IMR-90 (cell line): ENCODE measurements at regions not wholly inside any gene's neighbourhood (a gene's known extent, or its start where the extent isn't known, plus 50 kb on each side); places are given as distances from the start of the nearest gene placed in this dataset.

ENCODE experiments used
- ATAC-seq: fragments of 200-7000 bp; cut with Tn5 transposase; 2 replicates; pipeline ENCODE4 v1.9.1; 2020; ENCODE audit warnings: low read depth, mild to moderate bottlenecking, moderate library complexity
- BruUV-seq: library from RNA; stranded (reverse); fragments of 400-500 nt; replicated peaks from 2 replicates; lab custom pipeline; 2021; lab: Mats Ljungman, UMichigan
- CTCF ChIA-PET: fragments of 300-600 bp; formaldehyde crosslinking; extraction: SDS; loops from one replicate; lab custom pipeline; 2021; ENCODE audit warnings: antibody characterized with exemption; lab: Yijun Ruan, JAX
- POLR2A ChIA-PET: fragments of 300-600 bp; sonication (Branson Sonifier 250); formaldehyde crosslinking; loops from one replicate; lab custom pipeline; 2022; ENCODE audit warnings: antibody characterized with exemption; ENCODE audit not compliant: unreplicated experiment; lab: Charles Lee
- DNase-seq: peaks from one replicate; pipeline ENCODE4 v3.0.0; 2013
- H2AFZ ChIP-seq: replicated peaks from 2 replicates; pipeline ENCODE3; 2013; ENCODE audit warnings: low read length, mild to moderate bottlenecking; ENCODE audit not compliant: poor library complexity
- H2AK5ac ChIP-seq: 2 replicates; pipeline ENCODE4 v1.6.1; 2013; ENCODE audit warnings: low read depth, low read length, inconsistent platforms
- H2AK9ac ChIP-seq: replicated peaks from 2 replicates; pipeline ENCODE3; 2013; ENCODE audit warnings: mild to moderate bottlenecking, low read depth, low read length, moderate library complexity; ENCODE audit not compliant: poor library complexity
- H2BK120ac ChIP-seq: 2 replicates; pipeline ENCODE4 v1.6.1; 2013; ENCODE audit warnings: low read depth, low read length, inconsistent platforms
- H2BK15ac ChIP-seq: 3 replicates; pipeline ENCODE4 v1.6.1; 2013; ENCODE audit warnings: low read depth, low read length, inconsistent platforms
- H2BK20ac ChIP-seq: 2 replicates; pipeline ENCODE4 v1.6.1; 2013; ENCODE audit warnings: low read depth, mild to moderate bottlenecking, inconsistent platforms, low read length, moderate library complexity
- H2BK5ac ChIP-seq: 2 replicates; pipeline ENCODE4 v1.6.1; 2013; ENCODE audit warnings: mild to moderate bottlenecking, low read depth, low read length, inconsistent platforms; ENCODE audit not compliant: poor library complexity, severe bottlenecking
- H3K14ac ChIP-seq: replicated peaks from 2 replicates; pipeline ENCODE4 v1.6.1; 2013; ENCODE audit warnings: low read depth, low read length, inconsistent platforms
- H3K18ac ChIP-seq: 2 replicates; pipeline ENCODE4 v1.6.1; 2013; ENCODE audit warnings: low read depth, low read length, control low read depth
- H3K23ac ChIP-seq: 2 replicates; pipeline ENCODE4 v1.6.1; 2013; ENCODE audit warnings: low read depth, low read length, inconsistent platforms
- H3K27ac ChIP-seq: 2 replicates; pipeline ENCODE4 v1.5.1; 2013; ENCODE audit warnings: mild to moderate bottlenecking, control low read depth, low read length; ENCODE audit not compliant: insufficient read depth
- H3K27me3 ChIP-seq: 2 replicates; pipeline ENCODE4 v1.6.1; 2013; ENCODE audit warnings: low read length; ENCODE audit not compliant: control insufficient read depth, insufficient read depth
- H3K36me3 ChIP-seq: 2 replicates; pipeline ENCODE4 v1.6.1; 2013; ENCODE audit warnings: low read length, mixed read lengths; ENCODE audit not compliant: control insufficient read depth, insufficient read depth
- H3K4ac ChIP-seq: 2 replicates; pipeline ENCODE4 v1.6.1; 2013; ENCODE audit warnings: low read depth, low read length, inconsistent platforms
- H3K4me1 ChIP-seq: 2 replicates; pipeline ENCODE4 v1.6.1; 2013; ENCODE audit warnings: low read length, mixed read lengths; ENCODE audit not compliant: control insufficient read depth, insufficient read depth
- H3K4me2 ChIP-seq: 2 replicates; pipeline ENCODE4 v1.6.1; 2013; ENCODE audit warnings: low read depth, mild to moderate bottlenecking, control low read depth, low read length, moderate library complexity
- H3K4me3 ChIP-seq: 2 replicates; pipeline ENCODE4 v1.5.1; 2013; ENCODE audit warnings: low read depth, mild to moderate bottlenecking, control low read depth, low read length, moderate library complexity; ENCODE audit not compliant: insufficient read depth
- H3K56ac ChIP-seq: 2 replicates; pipeline ENCODE4 v1.6.1; 2013; ENCODE audit warnings: low read length, inconsistent platforms; ENCODE audit not compliant: insufficient read depth; ENCODE audit errors: extremely low read depth
- H3K79me1 ChIP-seq, 2 experiments: 2 replicates each; pipeline ENCODE4 v1.6.1; 2013; ENCODE audit warnings: low read length in 2 of 2, inconsistent platforms in 1 of 2, low read depth in 1 of 2
- H3K9ac ChIP-seq: 2 replicates; pipeline ENCODE4 v1.6.1; 2013; ENCODE audit warnings: low read depth, low read length, control low read depth
- H3K9me1 ChIP-seq: 2 replicates; pipeline ENCODE4 v1.6.1; 2013; ENCODE audit warnings: low read length, inconsistent platforms; ENCODE audit not compliant: insufficient read depth
- H3K9me3 ChIP-seq: 2 replicates; pipeline ENCODE4 v1.6.1; 2013; ENCODE audit warnings: low read length; ENCODE audit not compliant: control insufficient read depth, insufficient read depth
- H4K20me1 ChIP-seq: 2 replicates; pipeline ENCODE4 v1.6.1; 2013; ENCODE audit warnings: low read length, inconsistent platforms; ENCODE audit not compliant: insufficient read depth
- H4K5ac ChIP-seq: 2 replicates; pipeline ENCODE4 v1.6.1; 2013; ENCODE audit warnings: mild to moderate bottlenecking, low read depth, low read length, control low read depth
- H4K8ac ChIP-seq, 2 experiments: 2 replicates each; pipeline ENCODE4 v1.6.1; 2013; ENCODE audit warnings: low read depth in 2 of 2, low read length in 2 of 2, control low read depth in 1 of 2, inconsistent platforms in 1 of 2
- H4K91ac ChIP-seq: 2 replicates; pipeline ENCODE4 v1.6.1; 2013; ENCODE audit warnings: low read depth, low read length, inconsistent platforms; ENCODE audit not compliant: insufficient read depth
- CEBPB ChIP-seq: IDR thresholded peaks from 2 replicates; pipeline ENCODE4 v1.6.1; 2012; ENCODE audit warnings: low read depth, low read length, improper control_type of control experiment
- CHD1 ChIP-seq: IDR thresholded peaks from 2 replicates; pipeline ENCODE4 v1.6.1; 2012; ENCODE audit warnings: low read depth, low read length, improper control_type of control experiment
- ELK1 ChIP-seq: fragments of 150-350 bp; IDR thresholded peaks from 2 replicates; pipeline ENCODE4 v1.6.1; 2016; ENCODE audit warnings: low read depth, mild to moderate bottlenecking, low read length, moderate library complexity, borderline replicate concordance
- FOS ChIP-seq: fragments of 150-350 bp; IDR thresholded peaks from 2 replicates; pipeline ENCODE4 v1.6.1; 2016; ENCODE audit warnings: low read depth, low read length
- MAFK ChIP-seq: IDR thresholded peaks from 2 replicates; pipeline ENCODE4 v1.6.1; 2012; ENCODE audit warnings: low read depth, low read length, improper control_type of control experiment
- MXI1 ChIP-seq: IDR thresholded peaks from 2 replicates; pipeline ENCODE4 v1.6.1; 2012; ENCODE audit warnings: low read depth, mild to moderate bottlenecking, low read length, moderate library complexity, borderline replicate concordance
- NFE2L2 ChIP-seq: fragments of 150-350 bp; IDR thresholded peaks from 2 replicates; pipeline ENCODE4 v1.6.1; 2016; ENCODE audit warnings: low read depth, mild to moderate bottlenecking, low read length
- POLR2A ChIP-seq: IDR thresholded peaks from 2 replicates; pipeline ENCODE4 v1.6.1; 2012; ENCODE audit warnings: mild to moderate bottlenecking, low read depth, low read length
- RAD21 ChIP-seq: IDR thresholded peaks from 2 replicates; pipeline ENCODE4 v1.6.1; 2012; ENCODE audit warnings: low read length, improper control_type of control experiment
- RCOR1 ChIP-seq: IDR thresholded peaks from 2 replicates; pipeline ENCODE4 v1.6.1; 2012; ENCODE audit warnings: mild to moderate bottlenecking, low read length, improper control_type of control experiment; ENCODE audit not compliant: insufficient replicate concordance
- RFX5 ChIP-seq: IDR thresholded peaks from 2 replicates; pipeline ENCODE4 v1.8.0; 2012; ENCODE audit warnings: low read depth, mild to moderate bottlenecking, low read length, moderate library complexity
- SMC3 ChIP-seq: fragments of 150-350 bp; IDR thresholded peaks from 2 replicates; pipeline ENCODE4 v1.6.1; 2016; ENCODE audit warnings: low read depth, mild to moderate bottlenecking, antibody characterized with exemption, low read length, moderate library complexity
- USF2 ChIP-seq: fragments of 150-350 bp; IDR thresholded peaks from 2 replicates; pipeline ENCODE4 v1.6.1; 2017; ENCODE audit warnings: mild to moderate bottlenecking, antibody characterized with exemption, low read length, low read depth
- WGBS, 2 experiments: methylation state at CpG; one replicate each; pipeline versions ENCODE4 v1.1.5 to v1.1.7; 2013; ENCODE audit warnings: missing lambda C conversion rate in 2 of 2; ENCODE audit not compliant: insufficient read length in 1 of 2; ENCODE audit errors: extremely low coverage in 2 of 2; 5-methylcytosine and 5-hydroxymethylcytosine counted together
- dilution Hi-C: fragments of 300-500 bp; cut with HindIII; formaldehyde crosslinking; loops from one replicate; pipeline ENCODE4 v1.14.3; 2018; ENCODE audit warnings: low sequenced_read_pairs; ENCODE audit not compliant: unreplicated experiment
- in situ Hi-C: fragments of 300-500 bp; cut with MboI; formaldehyde crosslinking; loops from 3 replicates; pipeline ENCODE4 v1.14.3; 2019; ENCODE audit warnings: low sequenced_read_pairs, inconsistent platforms, mixed read lengths
- intact Hi-C: fragments of 100-400 bp; cut with micrococcal nuclease; formaldehyde crosslinking; loops from 2 replicates; pipeline ENCODE4 v1.10.0; 2022

- Histone ChIP-seq H2BK20ac (no peak overlapping the region), H4K91ac (no peak overlapping the region), H3K56ac (no peak overlapping the region), H4K5ac (no peak overlapping the region), H3K79me1 (no peaks in the 10 kb centered on the region), H3K27ac (no peak overlapping the region), H3K4me3 (no peak overlapping the region), H3K9me3 (peaks cover 7% of the 10 kb centered on the region; the same call in 1 of the 2 replicates), H3K14ac (no peak overlapping the region), H2AK9ac (no peak overlapping the region), H3K9ac (no peak overlapping the region), H2AFZ (no peak overlapping the region), H3K4me2 (no peak overlapping the region), H2BK120ac (no peak overlapping the region), H3K4ac (no peak overlapping the region), H3K36me3 (no peaks in the 10 kb centered on the region), H3K23ac (no peak overlapping the region), H2AK5ac (no peak overlapping the region), H2BK5ac (no peak overlapping the region), H4K20me1 (no peaks in the 10 kb centered on the region), H3K27me3 (no peaks in the 10 kb centered on the region), H4K8ac (no peak overlapping the region), H3K18ac (no peak overlapping the region), H3K4me1 (no peaks in the 10 kb centered on the region), H2BK15ac (no peak overlapping the region), H3K9me1 (no peaks in the 10 kb centered on the region)
- ATAC-seq (no peak), DNase-seq (no peak)
- ChIA-PET POLR2A (no interaction called here), CTCF (interaction anchor here (0.6 kb wide), 1 partner anchor 11 kb away, joined by 6 read pairs; no protein-coding TSS in a partner anchor)
- dilution Hi-C loops = no loop called here
- BruUV-seq = no TSS peak
- no peak for TF ChIP-seq MAFK
- TF ChIP-seq RCOR1 = no peak
- no peak for TF ChIP-seq MXI1
- TF ChIP-seq RFX5 = no peak
- no peak for TF ChIP-seq POLR2A
- no peak for TF ChIP-seq CEBPB
- no peak for TF ChIP-seq ELK1
- no peak for TF ChIP-seq USF2
- TF ChIP-seq FOS = no peak
- TF ChIP-seq CHD1 = no peak
- TF ChIP-seq SMC3 = no peak
- no peak for TF ChIP-seq RAD21
- no peak for TF ChIP-seq NFE2L2
- WGBS, 2 experiments = 68 to 100% methylated on average over 6 to 7 of the region's 12 CpGs
- intact Hi-C loops = no loop called here
- in situ Hi-C loops = no loop called here
Measured at GRCh38 chr2:128940378-128940777, 621.7 kb upstream of the HS6ST1 start.
